ENCODE measurements at regions not wholly inside any gene's neighbourhood (a gene's known extent, or its start where the extent isn't known, plus 50 kb on each side); places are given as distances from the start of the nearest gene placed in this dataset.

- TF ChIP-seq, protein P1, sequence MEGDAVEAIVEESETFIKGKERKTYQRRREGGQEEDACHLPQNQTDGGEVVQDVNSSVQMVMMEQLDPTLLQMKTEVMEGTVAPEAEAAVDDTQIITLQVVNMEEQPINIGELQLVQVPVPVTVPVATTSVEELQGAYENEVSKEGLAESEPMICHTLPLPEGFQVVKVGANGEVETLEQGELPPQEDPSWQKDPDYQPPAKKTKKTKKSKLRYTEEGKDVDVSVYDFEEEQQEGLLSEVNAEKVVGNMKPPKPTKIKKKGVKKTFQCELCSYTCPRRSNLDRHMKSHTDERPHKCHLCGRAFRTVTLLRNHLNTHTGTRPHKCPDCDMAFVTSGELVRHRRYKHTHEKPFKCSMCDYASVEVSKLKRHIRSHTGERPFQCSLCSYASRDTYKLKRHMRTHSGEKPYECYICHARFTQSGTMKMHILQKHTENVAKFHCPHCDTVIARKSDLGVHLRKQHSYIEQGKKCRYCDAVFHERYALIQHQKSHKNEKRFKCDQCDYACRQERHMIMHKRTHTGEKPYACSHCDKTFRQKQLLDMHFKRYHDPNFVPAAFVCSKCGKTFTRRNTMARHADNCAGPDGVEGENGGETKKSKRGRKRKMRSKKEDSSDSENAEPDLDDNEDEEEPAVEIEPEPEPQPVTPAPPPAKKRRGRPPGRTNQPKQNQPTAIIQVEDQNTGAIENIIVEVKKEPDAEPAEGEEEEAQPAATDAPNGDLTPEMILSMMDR (conservative IDR thresholded peaks at IDR 0.05; ENCODE audit: low read depth, low read length) = no peak
- no peak for DNase-seq (ENCODE audit: low read depth)
- H3K4me3 ChIP-seq (ENCODE audit: low read depth, low read length) = no peak overlapping the region
These were observed 613.9 kb downstream of the FAT4 start for GRCh38 chr4:125928652-125929051.

DNA sequence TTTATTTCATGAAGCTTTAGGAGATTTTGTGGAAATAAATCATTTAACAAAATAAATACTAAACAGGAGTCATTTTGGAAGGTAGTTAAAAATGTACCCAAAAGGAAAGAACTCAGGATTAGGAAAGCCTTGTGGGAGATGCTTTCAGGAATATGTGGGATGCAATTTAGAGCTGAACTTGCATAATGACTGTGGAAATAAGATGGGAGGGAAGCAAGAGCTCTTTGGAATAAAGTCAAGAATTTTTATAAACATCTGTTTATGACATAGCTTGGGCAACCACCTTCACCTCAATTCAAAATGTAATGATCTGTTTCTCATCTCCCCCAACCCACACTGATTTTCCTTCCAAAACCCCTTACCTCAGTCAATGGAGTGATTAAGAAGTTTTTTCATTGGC, 623.8 kb downstream of the FAT4 start:
- DNase-seq (ENCODE audit: low read depth) = no peak
- H3K4me3 ChIP-seq (ENCODE audit: low read depth, low read length) = no peak overlapping the region
- TF ChIP-seq, protein P1 (conservative IDR thresholded peaks at IDR 0.05; ENCODE audit: low read depth, low read length) = no peak

DNA sequence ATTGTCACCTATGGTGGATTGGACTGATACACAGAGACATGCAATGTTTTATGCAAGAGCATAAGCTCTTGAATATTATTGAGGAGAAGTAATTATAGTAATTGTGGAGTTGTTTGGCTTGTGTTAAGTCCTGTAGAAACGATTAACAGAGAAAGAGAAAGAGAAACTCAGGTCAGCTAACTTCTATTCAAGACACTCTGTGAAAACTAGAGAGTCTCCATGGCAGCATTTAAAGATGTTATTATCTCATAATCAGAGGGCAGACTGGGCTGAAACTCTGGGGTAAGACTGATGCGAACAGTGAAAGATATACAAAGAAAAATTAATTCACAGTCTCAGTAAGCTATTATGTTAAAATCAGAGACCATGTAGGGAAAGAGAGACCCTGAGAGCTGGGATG, 625.7 kb downstream of the FAT4 start:
- TF ChIP-seq, protein P1 (conservative IDR thresholded peaks at IDR 0.05; ENCODE audit: low read depth, low read length) = no peak
- no peak overlapping the region for H3K4me3 ChIP-seq (ENCODE audit: low read depth, low read length)
- no peak for DNase-seq (ENCODE audit: low read depth)

DNA sequence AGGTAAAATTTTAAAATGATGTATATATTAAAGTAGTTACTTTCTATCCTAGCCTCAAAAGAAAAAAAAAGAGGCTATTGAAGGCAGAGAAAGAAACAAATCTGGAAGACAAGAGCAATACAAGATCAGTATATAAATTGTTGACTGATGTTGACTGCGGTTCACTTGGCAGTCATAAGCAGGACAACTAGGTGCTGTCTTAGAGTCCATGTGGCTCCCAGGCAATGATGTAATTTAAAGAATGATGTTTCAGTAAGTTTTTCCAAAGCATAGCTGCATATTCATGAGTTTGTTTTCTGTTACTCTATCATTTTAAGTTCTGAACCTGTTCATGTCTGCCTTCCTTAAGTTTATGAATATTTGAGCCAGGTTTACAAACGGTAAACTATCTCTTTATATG, 630.2 kb downstream of the FAT4 start:
- H3K4me3 ChIP-seq (ENCODE audit: low read depth, low read length) = no peak overlapping the region
- TF ChIP-seq, protein P1 (conservative IDR thresholded peaks at IDR 0.05; ENCODE audit: low read depth, low read length) = no peak

GRCh38 chr4:125948021-125948420, 633.3 kb downstream of the FAT4 start:
- no peak for DNase-seq (ENCODE audit: low read depth)

More for the DNA sequence above, 630.2 kb downstream of the FAT4 start:
- no peak for DNase-seq (ENCODE audit: low read depth)

GRCh38 chr4:125951261-125951887, 636.6 kb downstream of the FAT4 start:
- no peak overlapping the region for H3K4me3 ChIP-seq (ENCODE audit: low read depth, low read length)
- TF ChIP-seq, protein P1 (conservative IDR thresholded peaks at IDR 0.05; ENCODE audit: low read depth, low read length) = no peak
- no peak for DNase-seq (ENCODE audit: low read depth)

More at GRCh38 chr4:125948021-125948420, 633.3 kb downstream of the FAT4 start:
- H3K4me3 ChIP-seq (ENCODE audit: low read depth, low read length) = no peak overlapping the region
- TF ChIP-seq, protein P1 (conservative IDR thresholded peaks at IDR 0.05; ENCODE audit: low read depth, low read length) = no peak

DNA sequence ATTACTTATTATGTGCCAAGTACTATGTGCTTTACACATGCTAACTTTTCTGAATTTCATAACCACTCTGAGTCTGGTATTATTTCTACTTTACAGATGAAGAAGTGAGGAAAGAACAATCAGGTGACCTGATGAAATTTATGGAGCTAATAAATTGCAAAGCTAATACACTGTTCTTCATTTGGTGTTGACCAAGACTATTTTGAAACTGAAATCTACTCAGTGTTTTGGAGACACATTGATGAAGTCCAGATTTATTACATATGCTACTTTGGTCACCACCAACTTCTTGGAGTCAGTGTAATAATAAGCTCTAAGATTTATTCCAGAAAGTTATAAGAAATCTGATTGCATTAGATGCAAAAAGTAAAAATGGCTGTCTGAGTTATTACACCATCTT, 637.9 kb downstream of the FAT4 start:
- TF ChIP-seq, protein P1 (conservative IDR thresholded peaks at IDR 0.05; ENCODE audit: low read depth, low read length) = no peak
- no peak for DNase-seq (ENCODE audit: low read depth)
- H3K4me3 ChIP-seq (ENCODE audit: low read depth, low read length) = no peak overlapping the region
